IPS DF 6.9 (cell line): ENCODE measurements at regions not wholly inside any gene's neighbourhood (a gene's known extent, or its start where the extent isn't known, plus 50 kb on each side); places are given as distances from the start of the nearest gene placed in this dataset.

Experiments used
- DNase-seq: peaks from one replicate; pipeline ENCODE4 v3.0.0-alpha.2; 2013; ENCODE audit warnings: low read depth, low spot score
- H3K27ac ChIP-seq: one replicate; pipeline ENCODE4 v1.5.1; 2013; ENCODE audit warnings: low read length, control low read depth
- H3K27me3 ChIP-seq: 2 replicates; pipeline ENCODE4 v1.6.1; 2013; ENCODE audit warnings: mild to moderate bottlenecking, low read length; ENCODE audit not compliant: control insufficient read depth, insufficient read depth
- H3K36me3 ChIP-seq: 2 replicates; pipeline ENCODE4 v1.6.1; 2013; ENCODE audit warnings: low read length; ENCODE audit not compliant: control insufficient read depth, insufficient read depth
- H3K4me1 ChIP-seq: 2 replicates; pipeline ENCODE4 v1.6.1; 2013; ENCODE audit warnings: low read length; ENCODE audit not compliant: control insufficient read depth, insufficient read depth
- H3K4me3 ChIP-seq: 2 replicates; pipeline ENCODE4 v1.5.1; 2013; ENCODE audit warnings: mild to moderate bottlenecking, low read length
- H3K9me3 ChIP-seq: 2 replicates; pipeline ENCODE4 v1.6.1; 2013; ENCODE audit warnings: low read length, inconsistent platforms; ENCODE audit not compliant: control insufficient read depth, insufficient read depth
- WGBS: extraction: QIAGEN DNeasy Blood & Tissue Kit; methylation state at CpG from one replicate; pipeline ENCODE4 v1.1.7; 2013; ENCODE audit warnings: mixed read lengths, missing lambda C conversion rate; ENCODE audit not compliant: insufficient read length, insufficient coverage; 5-methylcytosine and 5-hydroxymethylcytosine counted together

- H3K27me3 ChIP-seq = no peaks in the 10 kb centered on the region
- DNase-seq = no peak
Observed at GRCh38 chr4:138292321-138292720, 50.2 kb upstream of the SLC7A11 start.

More at GRCh38 chr4:138292321-138292720, 50.2 kb upstream of the SLC7A11 start:
- no peaks in the 10 kb centered on the region for H3K9me3 ChIP-seq
- H3K4me3 ChIP-seq = no peak overlapping the region
- WGBS = 100% methylated on average over 1 of the region's 3 CpGs
- H3K27ac ChIP-seq = no peak overlapping the region
- H3K4me1 ChIP-seq = no peaks in the 10 kb centered on the region
- no peaks in the 10 kb centered on the region for H3K36me3 ChIP-seq
